ENCODE measurements at regions not wholly inside any gene's neighbourhood (a gene's known extent, or its start where the extent isn't known, plus 50 kb on each side); places are given as distances from the start of the nearest gene placed in this dataset.

- TF ChIP-seq CTCF (IDR thresholded peaks at IDR 0.05; ENCODE audit: poor library complexity) (no peak), EZH2phosphoT487 (IDR thresholded peaks at IDR 0.05; ENCODE audit: low read depth, severe bottlenecking, unreplicated experiment) (no peak)
These were observed 212.4 kb downstream of the SLITRK6 start for GRCh38 chr13:85586856-85587255.
